Motor neuron (in vitro differentiated cells): ENCODE measurements at regions not wholly inside any gene's neighbourhood (a gene's known extent, or its start where the extent isn't known, plus 50 kb on each side); places are given as distances from the start of the nearest gene placed in this dataset.

ENCODE experiments used
- ATAC-seq, 8 experiments: fragments of 200-7000 bp; cut with Tn5 transposase; replicated peaks in 6 of 8; 2 replicates each; pipeline ENCODE4 v1.8.0; 2021; ENCODE audit warnings: mild to moderate bottlenecking in 8 of 8, moderate library complexity in 8 of 8
- H3K27ac ChIP-seq, 2 donors: fragments of 250-450 bp; sonication (Bioruptor Pico); 2 replicates each; pipeline ENCODE4 v1.9.0; 2021; ENCODE audit warnings: antibody characterized with exemption in 2 of 2, mild to moderate bottlenecking in 2 of 2, moderate library complexity in 1 of 2
- H3K4me1 ChIP-seq, 2 donors: fragments of 250-450 bp; sonication (Bioruptor Pico); replicated peaks in 1 of 2; 2 replicates each; pipeline ENCODE4 v1.6.1; 2021; ENCODE audit warnings: antibody characterized with exemption in 2 of 2, mild to moderate bottlenecking in 2 of 2, moderate library complexity in 1 of 2
- H3K4me3 ChIP-seq, 5 donors: fragments of 250-450 bp; sonication (Bioruptor Pico); 2 replicates each; pipeline ENCODE4 v1.9.0; 2021; ENCODE audit warnings: antibody characterized with exemption in 5 of 5, mild to moderate bottlenecking in 5 of 5, moderate library complexity in 4 of 5
- WGBS, 10 experiments: fragments of 450-650 bp; shearing (Covaris generic); methylation state at CpG; one replicate each; pipeline ENCODE4 v1.0.0; 2022; 5-methylcytosine and 5-hydroxymethylcytosine counted together
- in situ Hi-C, 9 experiments: fragments of 400-800 bp; cut with MboI; loops; one replicate each; pipeline ENCODE4 v1.15.0; 2021; ENCODE audit warnings: low sequenced_read_pairs in 9 of 9, low pct_unique_long_range_greater_than_20kb in 2 of 9; ENCODE audit not compliant: unreplicated experiment in 9 of 9

GRCh38 chr11:71352226-71352625 is 96.0 kb downstream of the DHCR7 start:
- Histone ChIP-seq H3K27ac (no peak overlapping the region), H3K4me1 (no peaks in the 10 kb centered on the region), H3K4me3 (no peak overlapping the region)
- 20 to 100% (median 80%) methylated on average over 1 to 8 of the region's 8 CpGs; no CpG with 5 or more reads in 3 of the 10 experiments for WGBS, 10 experiments
- in situ Hi-C loops, result no loop called here
- ATAC-seq, result no peak

GRCh38 chr11:71349627-71350026 is 97.2 kb upstream of the SHANK2 start:
- no peak for ATAC-seq
- Histone ChIP-seq H3K4me3 (no peak overlapping the region), H3K4me1 (no peaks in the 10 kb centered on the region), H3K27ac (no peak overlapping the region)
- in situ Hi-C loops, result no loop called here
- 20 to 60% (median 40%) methylated on average over 1 to 3 of the region's 12 CpGs; no CpG with 5 or more reads in 7 of the 10 experiments for WGBS, 10 experiments

- ATAC-seq, result no peak
- in situ Hi-C loops, result no loop called here
- 21 to 100% (median 51%) methylated on average over 1 to 8 of the region's 11 CpGs; no CpG with 5 or more reads in 1 of the 10 experiments for WGBS, 10 experiments
- Histone ChIP-seq H3K4me3 (no peak overlapping the region), H3K4me1 (no peaks in the 10 kb centered on the region), H3K27ac (no peak overlapping the region)
Observed at GRCh38 chr11:71343828-71344400, 91.5 kb upstream of the SHANK2 start.

GRCh38 chr11:71342951-71343827 is 90.8 kb upstream of the SHANK2 start:
- ATAC-seq, result peak in 4 of 8 experiments; percentile 21 to 85 (median 42)
- 0 to 65% (median 50%) methylated on average over 4 to 8 of the region's 20 CpGs; no CpG with 5 or more reads in 5 of the 10 experiments for WGBS, 10 experiments

GRCh38 chr11:71342116-71342515 is 89.7 kb upstream of the SHANK2 start:
- in situ Hi-C loops, result no loop called here
- no peak for ATAC-seq

More at GRCh38 chr11:71342951-71343827, 90.8 kb upstream of the SHANK2 start:
- no peak overlapping the region for H3K4me3 ChIP-seq
- no peak overlapping the region for H3K27ac ChIP-seq
- no peaks in the 10 kb centered on the region for H3K4me1 ChIP-seq
- in situ Hi-C loops, result no loop called here

GRCh38 chr11:71341596-71341995 is 89.2 kb upstream of the SHANK2 start:
- Histone ChIP-seq H3K4me3 (no peak overlapping the region), H3K4me1 (no peaks in the 10 kb centered on the region), H3K27ac (no peak overlapping the region)
- in situ Hi-C loops, result no loop called here
- ATAC-seq, result no peak
- 56 to 100% (median 93%) methylated on average over 2 to 7 of the region's 9 CpGs; no CpG with 5 or more reads in 4 of the 10 experiments for WGBS, 10 experiments

More at GRCh38 chr11:71342116-71342515, 89.7 kb upstream of the SHANK2 start:
- Histone ChIP-seq H3K4me3 (no peak overlapping the region), H3K4me1 (no peaks in the 10 kb centered on the region), H3K27ac (no peak overlapping the region)
- WGBS, 10 experiments, result 53 to 100% (median 81%) methylated on average over 1 to 6 of the region's 13 CpGs; no CpG with 5 or more reads in 1 of the 10 experiments

- in situ Hi-C loops, result no loop called here
- no peak overlapping the region for H3K27ac ChIP-seq
- no peak overlapping the region for H3K4me3 ChIP-seq
- ATAC-seq, result no peak
- H3K4me1 ChIP-seq, result no peaks in the 10 kb centered on the region
- 40 to 100% (median 80%) methylated on average over 1 to 7 of the region's 8 CpGs; no CpG with 5 or more reads in 3 of the 10 experiments for WGBS, 10 experiments
Observed at GRCh38 chr11:71341173-71341572, 88.8 kb upstream of the SHANK2 start.

GRCh38 chr11:71340086-71340606 is 87.8 kb upstream of the SHANK2 start:
- Histone ChIP-seq H3K27ac (no peak overlapping the region), H3K4me1 (no peaks in the 10 kb centered on the region), H3K4me3 (no peak overlapping the region)
- ATAC-seq, result no peak
- in situ Hi-C loops, result no loop called here
- WGBS, 10 experiments, result 56 to 89% (median 80%) methylated on average over 3 to 11 of the region's 12 CpGs; no CpG with 5 or more reads in 5 of the 10 experiments

- WGBS, 10 experiments, result 13 to 100% (median 67%) methylated on average over 2 to 8 of the region's 14 CpGs; no CpG with 5 or more reads in 6 of the 10 experiments
- Histone ChIP-seq H3K4me3 (no peak overlapping the region), H3K27ac (no peak overlapping the region), H3K4me1 (no peaks in the 10 kb centered on the region)
- peak in 2 of 8 experiments; percentile 59 to 70 for ATAC-seq
- in situ Hi-C loops, result no loop called here
Observed at GRCh38 chr11:71339396-71339881, 87.1 kb upstream of the SHANK2 start.

- in situ Hi-C loops, result no loop called here
- no peaks in the 10 kb centered on the region for H3K4me1 ChIP-seq
- ATAC-seq, result no peak
- WGBS, 10 experiments, result 10 to 82% (median 67%) methylated on average over 2 to 9 of the region's 12 CpGs; no CpG with 5 or more reads in 1 of the 10 experiments
- no peak overlapping the region for H3K4me3 ChIP-seq
- no peak overlapping the region for H3K27ac ChIP-seq
Observed at GRCh38 chr11:71338801-71339395, 86.5 kb upstream of the SHANK2 start.

- in situ Hi-C loops, result no loop called here
- 20 to 84% (median 77%) methylated on average over 1 to 6 of the region's 12 CpGs for WGBS, 10 experiments
- ATAC-seq, result no peak
- Histone ChIP-seq H3K27ac (no peak overlapping the region), H3K4me1 (no peaks in the 10 kb centered on the region), H3K4me3 (no peak overlapping the region)
Observed at GRCh38 chr11:71336996-71337754, 84.8 kb upstream of the SHANK2 start.

GRCh38 chr11:71336176-71336995 is 84.0 kb upstream of the SHANK2 start:
- Histone ChIP-seq H3K4me3 (no peak overlapping the region), H3K4me1 (no peaks in the 10 kb centered on the region), H3K27ac (no peak overlapping the region)
- WGBS, 10 experiments, result 43 to 100% (median 73%) methylated on average over 1 to 6 of the region's 9 CpGs
- in situ Hi-C loops, result no loop called here
- ATAC-seq, result no peak
